ENCODE measurements at regions not wholly inside any gene's neighbourhood (a gene's known extent, or its start where the extent isn't known, plus 50 kb on each side); places are given as distances from the start of the nearest gene placed in this dataset.

DNA sequence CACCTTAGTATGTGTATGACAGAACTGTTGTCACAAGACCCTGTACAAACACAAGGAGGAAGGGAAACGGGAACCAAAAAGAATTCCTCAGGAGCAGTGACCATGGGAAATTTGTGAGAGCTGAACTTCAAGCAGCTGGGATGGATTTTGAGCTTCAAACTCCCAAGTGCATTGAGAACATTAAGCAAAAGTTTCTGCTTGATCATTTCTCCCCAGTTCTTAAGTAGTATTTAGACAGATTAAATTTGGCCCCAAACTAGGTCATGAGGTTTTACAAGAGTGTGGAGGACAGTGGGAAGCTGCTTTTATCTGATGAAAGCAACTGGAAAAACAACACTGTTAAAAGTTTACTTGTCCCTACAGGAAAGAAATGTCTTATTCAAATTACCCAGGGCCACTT, 206.0 kb upstream of the DCN start:
- no peak for TF ChIP-seq POLR2A (IDR thresholded peaks at IDR 0.05; ENCODE audit: extremely low read depth, insufficient read length)
- TF ChIP-seq, protein P1, sequence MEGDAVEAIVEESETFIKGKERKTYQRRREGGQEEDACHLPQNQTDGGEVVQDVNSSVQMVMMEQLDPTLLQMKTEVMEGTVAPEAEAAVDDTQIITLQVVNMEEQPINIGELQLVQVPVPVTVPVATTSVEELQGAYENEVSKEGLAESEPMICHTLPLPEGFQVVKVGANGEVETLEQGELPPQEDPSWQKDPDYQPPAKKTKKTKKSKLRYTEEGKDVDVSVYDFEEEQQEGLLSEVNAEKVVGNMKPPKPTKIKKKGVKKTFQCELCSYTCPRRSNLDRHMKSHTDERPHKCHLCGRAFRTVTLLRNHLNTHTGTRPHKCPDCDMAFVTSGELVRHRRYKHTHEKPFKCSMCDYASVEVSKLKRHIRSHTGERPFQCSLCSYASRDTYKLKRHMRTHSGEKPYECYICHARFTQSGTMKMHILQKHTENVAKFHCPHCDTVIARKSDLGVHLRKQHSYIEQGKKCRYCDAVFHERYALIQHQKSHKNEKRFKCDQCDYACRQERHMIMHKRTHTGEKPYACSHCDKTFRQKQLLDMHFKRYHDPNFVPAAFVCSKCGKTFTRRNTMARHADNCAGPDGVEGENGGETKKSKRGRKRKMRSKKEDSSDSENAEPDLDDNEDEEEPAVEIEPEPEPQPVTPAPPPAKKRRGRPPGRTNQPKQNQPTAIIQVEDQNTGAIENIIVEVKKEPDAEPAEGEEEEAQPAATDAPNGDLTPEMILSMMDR (IDR thresholded peaks at IDR 0.05; ENCODE audit: low read depth, low read length): no peak
